GM21390 (cell line): ENCODE measurements at regions not wholly inside any gene's neighbourhood (a gene's known extent, or its start where the extent isn't known, plus 50 kb on each side); places are given as distances from the start of the nearest gene placed in this dataset.
"Not testable (repeated sequence)": the region's sequence is repeated elsewhere in the genome, so short reads cannot be mapped to it uniquely, and the experiment has no call there.

Experiments
- ATAC-seq: cut with Tn5 transposase; IDR thresholded peaks from one replicate; pipeline ENCODE4 v1.9.1; 2021; ENCODE audit not compliant: unreplicated experiment

DNA sequence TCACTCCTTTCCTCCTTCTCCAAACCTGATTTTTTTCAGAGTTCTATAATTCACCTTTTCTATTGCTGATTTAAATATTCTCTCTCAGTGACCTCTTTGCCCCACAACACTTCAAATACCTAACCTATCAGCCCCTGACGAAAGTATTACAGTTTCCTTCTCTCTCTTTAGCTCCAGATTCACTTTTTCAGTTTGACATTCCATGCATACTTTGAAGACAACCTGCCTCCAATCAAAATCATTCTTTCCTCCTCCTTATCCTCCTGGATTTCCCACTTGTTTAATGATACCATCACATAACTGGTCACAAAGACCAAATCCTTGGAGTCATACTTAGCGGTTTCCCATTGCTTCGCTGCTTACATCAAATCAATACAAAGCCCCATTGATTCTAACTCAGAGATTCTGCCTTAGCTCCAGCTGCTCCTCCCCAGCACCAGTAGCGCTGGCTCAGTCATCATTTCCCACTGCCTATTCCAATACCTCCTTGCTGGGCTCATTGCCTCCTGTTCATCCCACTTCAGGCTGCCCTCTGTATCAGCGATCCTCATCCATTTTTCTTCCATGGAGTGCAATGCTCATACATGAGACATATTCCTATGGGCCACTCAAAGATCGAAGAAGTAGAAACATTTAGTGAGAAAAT is 240.1 kb downstream of the ZNF92 start:
- not testable (repeated sequence) for ATAC-seq

DNA sequence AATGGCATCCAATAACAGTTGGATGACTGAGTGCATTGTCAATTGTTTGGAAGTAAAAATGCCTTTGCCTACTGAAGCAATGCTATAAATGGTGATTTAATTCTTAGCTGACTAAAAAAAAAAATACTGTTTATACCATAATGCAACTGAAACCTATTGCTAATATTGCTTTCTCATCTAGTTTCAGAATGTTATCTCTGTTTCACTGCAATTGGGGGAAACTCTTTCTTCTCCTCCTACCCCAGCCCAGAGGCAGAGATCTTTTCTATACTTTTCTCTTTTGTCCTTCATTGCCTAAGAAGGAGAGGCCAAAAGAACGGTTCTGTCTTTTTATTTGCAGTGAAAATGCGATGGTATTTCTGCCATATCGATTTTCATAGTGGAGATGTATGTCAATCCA is 242.5 kb downstream of the ZNF92 start:
- not testable (repeated sequence) for ATAC-seq

DNA sequence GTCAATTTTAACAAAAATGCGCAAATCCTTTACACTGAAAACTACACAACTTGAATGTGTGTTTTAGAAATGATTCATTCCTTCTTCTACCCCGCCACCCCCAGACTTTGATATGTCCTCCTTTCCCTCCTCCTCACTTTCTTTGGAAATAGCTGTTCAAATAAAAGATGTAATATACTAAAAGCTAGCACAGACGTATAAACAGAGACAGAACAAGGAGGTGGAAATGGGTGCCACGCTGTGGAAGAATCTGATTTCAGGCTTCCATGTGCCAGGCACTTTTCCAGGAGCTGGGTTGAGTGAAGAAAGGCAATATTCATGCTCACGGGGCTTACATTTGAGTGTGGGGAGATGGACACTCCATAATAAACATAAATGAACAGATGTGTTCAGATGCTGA is 246.6 kb downstream of the ZNF92 start:
- not testable (repeated sequence) for ATAC-seq

DNA sequence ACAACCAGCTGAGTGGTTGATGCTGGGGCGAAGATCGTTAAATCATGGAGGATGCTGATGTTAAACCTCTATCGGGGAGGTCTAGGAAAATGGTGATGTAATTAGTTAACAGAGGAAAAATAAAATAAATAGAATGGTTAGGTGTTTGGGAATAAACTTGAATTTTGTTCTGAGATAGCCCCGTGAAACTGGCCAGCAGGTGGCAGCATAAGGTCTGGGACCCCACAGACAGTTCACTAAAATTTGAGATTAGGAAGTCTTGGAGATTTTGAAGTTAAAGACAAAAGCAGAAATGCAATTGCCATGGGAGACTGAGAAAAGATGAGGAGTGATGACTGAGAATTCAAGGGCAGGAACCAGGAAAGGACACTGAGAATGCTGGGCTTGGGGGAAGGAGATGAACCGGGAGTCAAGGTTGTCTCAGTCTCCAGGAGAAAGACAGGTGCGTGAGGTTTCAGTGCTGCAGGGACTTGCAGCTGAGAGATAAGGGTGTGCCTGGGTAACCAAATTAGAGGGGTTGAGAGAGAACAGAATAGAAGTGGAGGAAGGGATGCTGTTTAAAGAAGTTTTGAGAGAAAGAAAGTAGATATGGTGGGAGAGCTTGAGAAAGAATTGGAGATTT is 248.0 kb downstream of the ZNF92 start:
- ATAC-seq: peak; percentile 60

DNA sequence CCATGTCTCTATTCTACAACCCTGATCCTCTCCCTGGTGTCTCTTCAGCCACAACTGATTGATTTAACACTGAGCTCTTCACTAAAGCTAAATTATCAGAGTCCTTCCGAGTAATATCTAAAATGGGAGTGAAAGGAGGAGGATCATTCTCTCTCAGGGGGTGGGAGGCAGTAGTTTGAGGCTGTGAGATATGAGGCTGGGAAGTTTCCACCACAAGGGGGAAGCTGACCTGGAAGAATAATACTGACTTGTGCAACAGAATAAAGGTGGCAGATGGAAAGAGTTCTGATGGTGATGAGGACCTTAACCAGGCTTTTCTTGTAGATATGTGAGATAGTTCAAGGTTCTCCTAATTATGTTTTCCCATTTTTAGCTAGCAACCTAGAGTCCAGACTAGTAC is 241.6 kb upstream of the VKORC1L1 start:
- ATAC-seq: not testable (repeated sequence)

DNA sequence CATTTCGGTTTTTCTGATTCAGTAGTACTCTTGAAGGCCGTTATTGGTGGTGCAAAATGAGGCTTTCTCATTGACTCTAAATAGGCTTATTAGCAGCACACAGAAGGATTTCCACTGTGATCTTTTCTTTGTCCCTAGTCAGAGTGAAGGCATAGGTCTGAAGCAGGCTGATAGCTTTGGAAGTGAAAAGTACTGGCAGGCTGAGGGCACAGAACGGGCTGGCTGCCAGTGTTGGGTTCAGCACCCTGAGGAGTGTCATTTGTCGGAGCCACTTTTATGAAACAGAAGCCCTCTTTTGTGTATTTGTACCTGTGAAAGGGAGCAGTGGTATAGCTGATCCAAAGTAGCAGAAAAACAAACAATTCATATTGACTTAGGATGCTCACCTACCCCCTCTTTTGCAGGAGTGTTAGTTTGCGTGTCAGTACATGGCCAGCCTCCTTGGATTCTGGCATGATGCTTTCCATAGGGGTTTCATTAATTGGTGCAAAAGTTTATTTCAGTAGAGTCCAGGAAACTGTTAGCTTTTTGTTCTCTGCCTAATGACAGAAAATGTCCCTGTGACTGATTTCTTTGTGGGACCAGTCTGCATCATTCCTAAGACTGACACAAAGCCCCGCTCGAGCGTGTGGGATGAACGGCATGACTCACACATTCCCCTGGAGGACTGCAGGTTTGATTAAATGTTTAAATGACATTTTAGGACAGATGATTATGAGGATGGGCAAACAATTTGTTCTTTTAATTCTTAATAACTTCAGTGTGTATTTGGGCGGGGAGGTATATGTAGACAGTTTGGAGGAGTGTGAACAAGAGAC is 239.1 kb upstream of the VKORC1L1 start:
- ATAC-seq: not testable (repeated sequence)

DNA sequence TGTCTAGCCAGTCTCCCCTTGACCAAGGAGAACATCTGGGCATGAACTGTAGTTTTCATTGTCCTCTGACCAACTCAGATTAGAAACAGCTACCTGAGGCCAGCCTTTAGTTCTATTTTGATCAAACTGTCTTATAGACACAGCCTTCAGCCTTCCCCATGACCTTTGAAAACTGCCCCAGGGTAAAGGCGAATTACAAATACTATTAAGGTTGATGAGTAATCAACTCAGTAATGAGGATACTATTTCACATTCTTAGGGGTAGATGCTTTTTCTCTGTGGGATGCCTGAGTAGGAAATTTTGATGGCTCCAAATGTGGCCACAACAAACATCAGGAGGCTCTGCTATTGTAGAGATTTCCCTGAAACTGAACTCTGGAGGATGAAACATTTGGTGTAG is 234.0 kb upstream of the VKORC1L1 start:
- not testable (repeated sequence) for ATAC-seq

DNA sequence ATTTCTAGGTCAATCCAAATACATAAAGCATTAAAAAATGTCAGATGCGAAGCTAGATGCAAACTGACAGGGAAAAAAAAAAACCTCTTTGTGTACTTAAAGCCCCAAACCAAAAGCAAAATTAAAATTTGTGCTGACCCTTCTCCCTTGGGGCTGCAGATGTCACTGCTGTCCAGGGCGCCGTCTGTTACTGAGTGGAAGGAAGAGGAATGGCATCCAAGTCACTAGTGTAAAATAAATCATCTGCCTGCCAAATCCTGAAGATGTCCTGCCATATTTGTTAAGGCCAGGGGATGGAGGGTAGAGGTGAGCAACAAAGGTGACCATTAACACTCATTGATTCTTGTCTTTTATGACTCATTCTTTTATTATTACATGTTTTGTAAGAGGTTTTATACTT is 233.2 kb upstream of the VKORC1L1 start:
- ATAC-seq: not testable (repeated sequence)

DNA sequence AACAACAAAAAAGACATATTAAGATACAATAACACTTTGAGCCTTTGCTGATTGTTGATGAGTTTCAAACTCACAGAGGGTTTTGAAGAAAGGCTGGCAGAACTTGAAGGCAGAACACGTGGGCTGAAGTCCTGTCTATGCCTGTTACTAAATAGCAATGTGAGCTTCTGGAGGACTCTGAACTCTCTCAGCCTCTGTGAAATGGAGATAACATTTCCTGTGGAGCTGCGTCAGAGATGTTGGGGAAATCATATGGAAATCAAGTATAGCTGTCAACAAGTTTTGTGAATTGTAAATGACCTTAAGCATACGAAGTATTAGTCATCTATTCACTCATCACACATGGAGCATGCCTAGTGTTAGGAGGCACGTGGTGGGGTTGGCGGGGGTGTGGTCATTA is 229.4 kb upstream of the VKORC1L1 start:
- not testable (repeated sequence) for ATAC-seq

DNA sequence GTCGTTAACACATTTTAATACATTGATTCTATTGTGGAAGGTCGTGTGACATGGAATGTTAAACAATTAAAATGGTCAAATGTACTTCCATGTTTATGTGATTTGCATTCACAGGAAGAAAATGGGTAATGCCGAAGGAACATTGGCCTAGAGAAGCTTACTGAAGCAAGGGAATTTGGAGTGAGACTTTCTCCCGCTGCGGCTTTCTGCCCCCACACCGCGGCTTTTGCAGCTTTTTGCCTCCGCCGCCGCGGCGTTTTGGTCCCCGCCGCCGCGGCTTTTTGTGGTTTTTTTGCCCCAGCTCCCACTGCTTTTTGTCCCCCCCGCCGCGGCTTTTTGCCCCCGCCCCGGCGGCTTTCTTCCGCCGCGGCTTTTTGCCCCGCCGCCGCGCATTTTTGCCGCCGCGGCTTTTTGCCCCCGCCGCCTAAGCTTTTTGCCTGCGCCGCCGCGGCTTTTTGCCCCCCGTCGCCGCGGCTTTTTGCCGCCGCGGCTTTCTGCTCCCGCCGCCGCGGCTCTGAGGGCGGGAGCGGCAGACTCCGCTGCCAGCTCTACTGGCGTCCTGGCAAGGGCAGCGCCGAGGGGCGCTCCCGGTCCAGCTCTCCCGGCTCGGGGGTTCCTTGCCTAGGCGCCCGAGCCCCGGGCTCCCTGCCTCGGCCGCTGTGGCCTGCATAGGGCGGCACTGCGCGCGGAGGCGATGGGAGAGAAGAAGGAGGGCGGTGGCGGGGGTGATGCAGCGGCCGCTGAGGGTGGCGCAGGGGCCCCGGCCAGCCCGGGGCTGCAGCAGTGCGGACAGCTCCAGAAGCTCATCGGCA is 225.5 kb upstream of the VKORC1L1 start:
- not testable (repeated sequence) for ATAC-seq

DNA sequence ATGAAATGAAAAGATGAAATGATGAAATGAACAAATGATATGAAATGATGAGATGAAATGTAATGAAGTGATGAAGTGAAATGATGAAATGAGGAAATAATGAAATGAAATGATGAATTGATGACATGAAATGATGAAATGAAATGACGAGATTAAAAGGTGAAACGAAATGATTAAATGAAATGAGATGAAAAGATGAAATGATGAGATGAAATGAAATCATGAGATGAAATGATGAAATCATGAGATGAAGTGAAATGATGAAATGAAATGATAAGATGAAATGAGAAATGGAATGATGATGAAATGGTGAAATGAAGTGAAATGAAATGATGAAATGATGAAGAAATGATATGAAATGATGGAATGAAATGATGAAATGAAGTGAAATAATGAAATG is 221.7 kb upstream of the VKORC1L1 start:
- ATAC-seq: not testable (repeated sequence)

DNA sequence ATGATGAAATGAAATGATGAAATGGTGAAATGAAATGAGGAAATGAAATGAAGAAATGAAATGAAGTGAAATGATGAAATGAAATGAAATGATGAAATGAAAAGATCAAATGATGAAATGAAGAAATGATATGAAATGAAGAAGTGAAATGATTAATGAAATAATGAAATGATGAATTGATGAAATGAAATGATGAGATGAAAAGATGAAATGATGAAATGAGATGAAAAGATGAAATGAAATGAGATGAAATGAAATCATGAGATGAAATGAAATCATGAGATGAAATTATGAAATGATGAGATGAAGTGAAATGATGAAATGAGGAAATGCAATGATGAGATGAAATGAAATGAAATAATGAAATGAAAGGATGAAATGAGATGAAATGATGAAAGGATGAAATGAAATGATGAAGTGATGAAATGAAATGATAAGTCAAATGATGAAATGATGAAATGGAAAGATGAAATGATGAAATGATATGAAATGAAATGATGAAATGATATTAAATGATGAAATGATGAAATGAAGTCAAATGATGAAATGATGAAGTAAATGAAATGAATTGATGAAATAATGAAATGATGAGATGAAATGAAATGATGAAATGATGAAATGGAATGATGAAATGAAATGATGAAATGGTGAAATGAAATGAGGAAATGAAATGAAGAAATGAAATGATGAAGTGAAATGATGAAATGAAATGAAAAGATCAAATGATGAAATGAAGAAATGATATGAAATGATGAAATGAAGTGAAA is 220.9 kb upstream of the VKORC1L1 start:
- not testable (repeated sequence) for ATAC-seq

DNA sequence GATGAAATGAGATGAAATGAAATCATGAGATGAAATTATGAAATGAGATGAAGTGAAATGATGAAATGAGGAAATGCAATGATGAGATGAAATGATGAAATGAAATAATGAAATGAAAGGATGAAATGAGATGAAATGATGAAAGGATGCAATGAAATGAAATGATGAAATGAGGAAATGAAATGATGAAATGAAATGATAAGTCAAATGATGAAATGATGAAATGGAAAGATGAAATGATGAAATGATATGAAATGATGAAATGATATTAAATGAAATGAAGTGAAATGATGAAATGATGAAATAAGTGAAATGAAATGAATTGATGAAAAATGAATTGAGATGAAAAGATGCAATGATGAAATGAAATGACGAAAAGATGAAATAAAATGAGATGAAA is 220.2 kb upstream of the VKORC1L1 start:
- not testable (repeated sequence) for ATAC-seq

DNA sequence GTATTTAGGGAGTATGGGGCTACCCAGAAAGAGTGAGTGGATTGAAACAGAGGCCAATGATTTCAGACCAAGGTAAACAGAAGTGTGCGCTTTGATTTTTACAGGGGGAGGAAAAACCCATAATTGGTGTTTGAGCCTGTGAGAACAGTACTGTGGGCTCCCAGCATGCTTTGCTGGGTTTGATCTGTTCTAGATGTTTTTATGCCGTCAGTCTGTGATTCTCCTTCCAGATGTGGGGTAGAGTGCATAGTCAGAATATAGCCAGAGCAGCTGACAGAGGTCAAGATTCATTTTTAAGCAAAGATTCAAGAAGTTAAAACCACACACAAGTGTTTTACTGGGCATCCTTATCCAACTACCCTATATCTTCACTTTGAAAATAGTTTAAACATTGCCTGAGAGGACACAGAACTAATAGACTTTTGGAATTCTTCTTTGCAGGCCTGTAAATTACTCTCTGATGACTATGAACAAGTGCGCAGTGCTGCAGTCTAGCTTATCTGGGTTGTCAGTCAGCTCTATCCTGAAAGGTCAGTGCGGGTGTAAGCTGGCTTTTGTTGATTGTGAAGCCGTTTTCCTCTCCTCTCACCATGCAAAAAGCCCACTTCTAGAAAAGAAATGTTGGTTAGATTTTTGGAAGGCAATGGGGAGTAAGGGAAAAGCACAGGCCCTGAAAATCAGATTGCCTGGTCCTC is 216.2 kb upstream of the VKORC1L1 start:
- ATAC-seq: not testable (repeated sequence)

DNA sequence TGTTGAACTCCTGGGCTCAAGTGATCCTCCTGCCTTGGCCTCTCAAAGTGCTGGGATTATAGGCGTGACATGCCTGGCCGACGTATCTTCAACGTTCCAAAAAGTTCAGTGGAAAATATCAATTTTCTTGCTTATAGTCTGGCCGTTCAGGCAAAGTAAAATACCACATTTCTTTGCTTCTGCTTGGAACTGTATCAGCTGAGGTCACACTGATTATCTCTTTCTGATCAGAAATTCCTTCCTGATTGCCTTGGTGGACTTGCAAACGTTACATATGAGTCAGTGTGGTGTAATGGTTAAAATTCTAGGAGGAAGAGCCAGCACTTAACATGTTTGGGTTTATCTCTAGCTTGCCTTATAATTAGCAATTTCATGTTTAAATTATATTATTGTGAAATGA is 189.5 kb upstream of the VKORC1L1 start:
- not testable (repeated sequence) for ATAC-seq

DNA sequence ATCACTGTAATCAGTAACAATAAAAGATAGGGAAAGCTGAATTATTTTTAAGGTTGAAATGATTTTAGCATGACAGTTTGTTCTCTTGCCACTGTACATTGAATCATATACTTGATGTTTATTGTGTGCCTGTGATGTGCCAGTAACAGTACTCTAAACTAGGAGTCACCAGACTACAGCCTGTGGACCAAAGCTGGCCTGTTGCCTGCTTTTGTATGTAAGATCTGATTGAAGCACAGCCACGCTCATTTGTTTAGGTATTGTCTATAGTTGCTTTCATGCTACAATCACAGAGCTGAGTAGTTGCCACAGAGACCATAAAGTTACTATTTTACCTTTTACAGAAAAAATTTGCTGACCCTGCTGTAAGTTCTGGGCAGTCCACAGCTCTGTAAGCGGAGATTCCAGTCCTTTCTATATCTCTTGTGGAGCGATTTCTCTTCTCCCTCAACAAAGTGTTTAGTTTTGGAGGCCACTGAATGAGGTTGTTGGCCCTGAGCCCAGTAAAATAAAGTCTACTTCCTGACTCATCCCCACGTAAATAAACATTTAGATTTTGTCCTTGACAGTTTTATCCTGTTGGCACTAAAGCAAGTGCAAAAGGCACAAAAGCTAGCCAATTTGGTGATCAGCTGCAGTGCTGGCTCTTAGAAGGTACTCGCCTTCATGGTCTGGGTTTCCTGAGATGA is 173.7 kb upstream of the VKORC1L1 start:
- ATAC-seq: not testable (repeated sequence)

DNA sequence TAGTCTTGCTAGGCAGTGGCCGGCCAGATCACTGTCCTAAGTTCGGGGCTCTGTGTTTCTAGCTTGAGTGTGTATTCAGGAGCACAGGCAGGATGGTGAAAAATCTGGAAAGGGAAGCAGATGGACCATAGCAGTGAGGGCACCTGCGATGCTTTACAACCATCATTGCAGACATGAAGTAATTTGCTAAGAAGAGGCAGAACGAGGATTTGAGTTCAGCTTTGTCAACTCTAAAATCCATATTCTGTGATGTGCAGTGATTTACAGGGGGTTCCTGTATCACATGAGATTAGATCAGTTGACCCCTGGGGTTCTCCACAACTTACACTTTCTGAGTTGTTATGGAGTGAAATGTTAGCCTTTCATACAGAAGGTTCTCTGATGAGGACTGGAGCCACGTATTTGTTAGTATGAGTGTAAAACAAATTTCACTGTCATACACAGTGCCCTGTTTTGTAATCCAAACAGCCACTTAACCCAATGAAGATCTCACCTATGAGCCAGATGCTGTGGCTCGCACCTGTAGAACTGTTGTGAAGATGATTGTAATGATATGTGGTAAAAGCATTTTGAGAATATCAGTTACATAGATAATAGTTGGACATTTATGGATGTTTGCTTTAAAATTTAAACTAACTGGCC is 173.0 kb upstream of the VKORC1L1 start:
- ATAC-seq: not testable (repeated sequence)

DNA sequence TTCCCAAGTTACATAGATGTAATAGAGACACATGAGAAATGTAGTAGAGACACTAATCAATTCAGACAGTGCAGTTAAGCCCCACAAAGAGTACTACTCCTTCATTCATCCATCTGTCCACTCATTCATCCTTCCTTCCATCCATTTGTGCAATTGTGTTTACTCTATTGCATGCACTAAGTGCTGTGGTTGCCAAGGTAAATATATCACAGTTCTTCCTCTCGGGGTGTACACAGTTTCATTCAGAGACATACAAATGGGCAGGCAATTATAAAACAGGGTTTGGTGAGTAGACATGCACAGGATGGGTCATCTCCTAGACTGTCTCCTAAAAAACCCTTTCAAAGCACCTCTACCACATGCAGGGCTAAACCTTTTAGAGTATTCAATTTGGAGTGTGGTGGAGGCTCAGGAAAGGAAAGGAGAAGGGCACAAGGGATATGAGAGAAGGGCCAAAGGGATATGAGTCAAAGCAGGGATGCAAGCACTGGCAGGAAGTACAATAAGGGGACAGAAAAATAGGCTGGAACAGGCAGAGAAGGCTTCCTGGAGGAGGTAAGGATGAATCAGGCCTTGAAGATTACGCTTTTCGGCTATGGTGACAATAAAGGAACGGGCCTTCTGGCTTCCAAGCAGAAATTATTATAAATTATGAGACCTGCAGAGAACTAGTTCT is 153.6 kb upstream of the VKORC1L1 start:
- ATAC-seq: not testable (repeated sequence)
